ENCODE measurements at regions not wholly inside any gene's neighbourhood (a gene's known extent, or its start where the extent isn't known, plus 50 kb on each side); places are given as distances from the start of the nearest gene placed in this dataset.

GRCh38 chr4:133921280-133922195 lies 280.1 kb downstream of the PABPC4L start:
- no peak overlapping the region for H3K4me3 ChIP-seq (replicated peaks; ENCODE audit: insufficient read depth, low read length)
- H3K27me3 ChIP-seq (ENCODE audit: insufficient read depth, poor library complexity, severe bottlenecking) = no peaks in the 10 kb centered on the region
- TF ChIP-seq GABPA (IDR thresholded peaks at IDR 0.05; ENCODE audit: low read depth) = no peak
- TF ChIP-seq CTCF (IDR thresholded peaks at IDR 0.05; ENCODE audit: insufficient read depth, low read length) = no peak
- no peak for TF ChIP-seq POLR2AphosphoS5 (IDR thresholded peaks at IDR 0.05; ENCODE audit: low read depth)
- TF ChIP-seq SPI1 (IDR thresholded peaks at IDR 0.05; ENCODE audit: borderline replicate concordance, low read depth) = no peak
- no peak for TF ChIP-seq REST (IDR thresholded peaks at IDR 0.05; ENCODE audit: insufficient replicate concordance, low read depth)
- no peak overlapping the region for H3K27ac ChIP-seq (replicated peaks)
- no peak for DNase-seq (ENCODE audit: low read depth in 1 of 2, low spot score in 1 of 2)

GRCh38 chr4:133920236-133920635 lies 281.4 kb downstream of the PABPC4L start:
- no peak overlapping the region for H3K4me3 ChIP-seq (replicated peaks; ENCODE audit: insufficient read depth, low read length)
- no peak for DNase-seq (ENCODE audit: low read depth in 1 of 2, low spot score in 1 of 2)
- TF ChIP-seq POLR2AphosphoS5 (IDR thresholded peaks at IDR 0.05; ENCODE audit: low read depth) = no peak
- TF ChIP-seq CTCF (IDR thresholded peaks at IDR 0.05; ENCODE audit: insufficient read depth, low read length) = no peak
- TF ChIP-seq REST (IDR thresholded peaks at IDR 0.05; ENCODE audit: insufficient replicate concordance, low read depth) = no peak
- TF ChIP-seq SPI1 (IDR thresholded peaks at IDR 0.05; ENCODE audit: borderline replicate concordance, low read depth) = no peak
- no peak for TF ChIP-seq GABPA (IDR thresholded peaks at IDR 0.05; ENCODE audit: low read depth)
- H3K27me3 ChIP-seq (ENCODE audit: insufficient read depth, poor library complexity, severe bottlenecking) = no peaks in the 10 kb centered on the region
- H3K27ac ChIP-seq (replicated peaks) = no peak overlapping the region

- no peak for TF ChIP-seq REST (IDR thresholded peaks at IDR 0.05; ENCODE audit: insufficient replicate concordance, low read depth)
- no peak for TF ChIP-seq SPI1 (IDR thresholded peaks at IDR 0.05; ENCODE audit: borderline replicate concordance, low read depth)
- no peak for TF ChIP-seq POLR2AphosphoS5 (IDR thresholded peaks at IDR 0.05; ENCODE audit: low read depth)
- TF ChIP-seq GABPA (IDR thresholded peaks at IDR 0.05; ENCODE audit: low read depth) = no peak
- TF ChIP-seq CTCF (IDR thresholded peaks at IDR 0.05; ENCODE audit: insufficient read depth, low read length) = no peak
- no peak overlapping the region for H3K27ac ChIP-seq (replicated peaks)
- no peaks in the 10 kb centered on the region for H3K27me3 ChIP-seq (ENCODE audit: insufficient read depth, poor library complexity, severe bottlenecking)
- H3K4me3 ChIP-seq (replicated peaks; ENCODE audit: insufficient read depth, low read length) = no peak overlapping the region
- no peak for DNase-seq (ENCODE audit: low read depth in 1 of 2, low spot score in 1 of 2)
Observed at GRCh38 chr4:133910165-133910564, 291.4 kb downstream of the PABPC4L start.
